LoVo (cell line): ENCODE measurements at regions not wholly inside any gene's neighbourhood (a gene's known extent, or its start where the extent isn't known, plus 50 kb on each side); places are given as distances from the start of the nearest gene placed in this dataset.
"Not testable (repeated sequence)": the region's sequence is repeated elsewhere in the genome, so short reads cannot be mapped to it uniquely, and the experiment has no call there.

ENCODE experiments used
- DNase-seq: peaks from one replicate; pipeline ENCODE4 v3.0.0-alpha.2; 2016; ENCODE audit warnings: low spot score

- DNase-seq: no peak
These were observed 155.6 kb upstream of the RFC3 start for GRCh38 chr13:33662392-33662791.

GRCh38 chr13:33665626-33666175 lies 152.2 kb upstream of the RFC3 start:
- DNase-seq: no peak

GRCh38 chr13:33671560-33671959 lies 146.4 kb upstream of the RFC3 start:
- no peak for DNase-seq

- not testable (repeated sequence) for DNase-seq
These were observed 145.9 kb upstream of the RFC3 start for GRCh38 chr13:33672022-33672421.

GRCh38 chr13:33676045-33676989 lies 141.6 kb upstream of the RFC3 start:
- DNase-seq: peak; percentile 16

GRCh38 chr13:33677215-33677614 lies 140.7 kb upstream of the RFC3 start:
- DNase-seq: no peak

GRCh38 chr13:33678084-33678483 lies 139.9 kb upstream of the RFC3 start:
- DNase-seq: no peak

- DNase-seq: no peak
These were observed 138.9 kb upstream of the RFC3 start for GRCh38 chr13:33678906-33679657.

- DNase-seq: no peak
These were observed 138.3 kb upstream of the RFC3 start for GRCh38 chr13:33679658-33680012.

- DNase-seq: no peak
These were observed 135.9 kb upstream of the RFC3 start for GRCh38 chr13:33682020-33682564.

GRCh38 chr13:33682646-33683045 lies 135.3 kb upstream of the RFC3 start:
- DNase-seq: not testable (repeated sequence)

- no peak for DNase-seq
These were observed 134.6 kb upstream of the RFC3 start for GRCh38 chr13:33683376-33683775.

- no peak for DNase-seq
These were observed 133.1 kb upstream of the RFC3 start for GRCh38 chr13:33684874-33685273.

GRCh38 chr13:33686772-33687480 lies 131.0 kb upstream of the RFC3 start:
- no peak for DNase-seq

GRCh38 chr13:33690354-33690753 lies 127.6 kb upstream of the RFC3 start:
- DNase-seq: no peak

- DNase-seq: no peak
These were observed 126.0 kb upstream of the RFC3 start for GRCh38 chr13:33691980-33692379.

GRCh38 chr13:33692531-33692930 lies 125.4 kb upstream of the RFC3 start:
- no peak for DNase-seq

- no peak for DNase-seq
These were observed 123.4 kb upstream of the RFC3 start for GRCh38 chr13:33694546-33694945.

- DNase-seq: no peak
These were observed 121.4 kb upstream of the RFC3 start for GRCh38 chr13:33696530-33696929.

- no peak for DNase-seq
These were observed 120.0 kb upstream of the RFC3 start for GRCh38 chr13:33697926-33698325.

GRCh38 chr13:33707449-33707848 lies 110.5 kb upstream of the RFC3 start:
- DNase-seq: no peak

GRCh38 chr13:33710924-33711323 lies 107.0 kb upstream of the RFC3 start:
- no peak for DNase-seq
